ENCODE measurements at regions not wholly inside any gene's neighbourhood (a gene's known extent, or its start where the extent isn't known, plus 50 kb on each side); places are given as distances from the start of the nearest gene placed in this dataset.

- ChIA-PET CTCF (no interaction called here), POLR2A (no interaction called here)
- H3K27ac Mint-ChIP-seq: no peak overlapping the region
- no peaks in the 10 kb centered on the region for H3K36me3 Mint-ChIP-seq (ENCODE audit: low read depth)
- no peaks in the 10 kb centered on the region for H3K27me3 Mint-ChIP-seq (ENCODE audit: low read depth)
- ATAC-seq (no peak), DNase-seq (no peak)
- no peaks in the 10 kb centered on the region for H3K4me1 Mint-ChIP-seq (ENCODE audit: low read depth)
- H3K9me3 Mint-ChIP-seq (ENCODE audit: insufficient read depth): no peaks in the 10 kb centered on the region
- no peak overlapping the region for H3K4me3 Mint-ChIP-seq
Observed at GRCh38 chr5:99973779-99974178, 561.4 kb upstream of the FAM174A start.

- no peaks in the 10 kb centered on the region for H3K4me1 Mint-ChIP-seq (ENCODE audit: low read depth)
- ATAC-seq: no peak
- CTCF ChIA-PET: no interaction called here
- no peak overlapping the region for H3K4me3 Mint-ChIP-seq
- H3K36me3 Mint-ChIP-seq (ENCODE audit: low read depth): no peaks in the 10 kb centered on the region
- no peak for DNase-seq
- H3K27ac Mint-ChIP-seq: no peak overlapping the region
- H3K27me3 Mint-ChIP-seq (ENCODE audit: low read depth): no peaks in the 10 kb centered on the region
- no peaks in the 10 kb centered on the region for H3K9me3 Mint-ChIP-seq (ENCODE audit: insufficient read depth)
- POLR2A ChIA-PET: no interaction called here
Observed at GRCh38 chr5:99955962-99956361, 579.2 kb upstream of the FAM174A start.

GRCh38 chr5:99955006-99955405, 580.2 kb upstream of the FAM174A start:
- Mint-ChIP-seq H3K27me3 (ENCODE audit: low read depth) (no peaks in the 10 kb centered on the region), H3K4me1 (ENCODE audit: low read depth) (no peaks in the 10 kb centered on the region), H3K4me3 (no peak overlapping the region), H3K36me3 (ENCODE audit: low read depth) (no peaks in the 10 kb centered on the region), H3K27ac (no peak overlapping the region), H3K9me3 (ENCODE audit: insufficient read depth) (no peaks in the 10 kb centered on the region)
- POLR2A ChIA-PET: no interaction called here
- no peak for DNase-seq
- ATAC-seq: no peak
- CTCF ChIA-PET: no interaction called here

DNA sequence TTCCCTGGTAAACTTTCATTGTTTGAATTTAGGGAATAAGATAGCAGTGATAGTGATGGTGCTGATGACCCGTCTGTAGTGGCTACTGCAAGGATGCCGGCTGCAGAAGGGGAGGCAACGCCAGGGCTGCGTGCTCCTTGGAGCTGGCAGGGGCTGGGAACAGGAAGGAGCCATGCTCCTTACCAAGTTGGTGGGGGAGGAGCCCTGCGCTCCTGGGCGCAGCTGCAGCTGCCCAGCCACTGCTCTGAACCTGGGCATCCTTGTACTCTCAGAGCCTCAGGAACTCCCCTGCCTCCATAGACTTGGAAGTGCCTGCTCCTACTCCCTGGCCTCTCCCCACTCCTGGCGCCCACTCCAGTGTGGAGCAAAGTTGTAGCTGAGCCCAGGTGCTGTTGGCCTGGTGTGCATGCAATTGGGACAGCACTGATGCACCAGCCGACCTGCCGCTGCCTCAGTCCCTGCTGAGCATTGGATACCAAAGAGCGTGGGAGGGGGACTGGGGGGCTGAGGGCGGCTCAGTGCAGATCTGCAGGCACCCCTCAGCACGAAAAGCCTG, 585.1 kb upstream of the FAM174A start:
- CTCF ChIA-PET: no interaction called here

DNA sequence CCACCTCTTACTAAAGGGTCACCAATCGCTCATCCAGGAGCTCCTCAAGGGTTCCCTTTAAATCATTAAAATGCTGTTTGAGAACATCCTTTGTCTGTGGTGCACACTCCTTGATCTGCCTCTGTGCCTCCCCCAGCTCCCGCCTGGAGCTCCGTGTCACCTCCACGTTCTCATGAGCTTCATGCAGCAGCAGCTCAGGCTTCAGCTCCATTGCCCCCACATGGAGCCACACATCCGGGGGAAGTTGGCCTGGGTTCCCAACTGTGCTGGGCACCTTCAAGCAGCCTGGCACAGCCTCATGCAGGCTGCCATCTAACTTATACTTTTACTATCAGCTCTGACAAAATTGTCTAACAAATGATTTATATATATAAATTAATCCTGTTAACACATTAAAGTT, 585.8 kb upstream of the FAM174A start:
- CTCF ChIA-PET: no interaction called here
- Mint-ChIP-seq H3K4me1 (ENCODE audit: low read depth) (no peaks in the 10 kb centered on the region), H3K36me3 (ENCODE audit: low read depth) (no peaks in the 10 kb centered on the region), H3K4me3 (no peak overlapping the region), H3K27ac (no peak overlapping the region), H3K27me3 (ENCODE audit: low read depth) (no peaks in the 10 kb centered on the region), H3K9me3 (ENCODE audit: insufficient read depth) (no peaks in the 10 kb centered on the region)
- DNase-seq: no peak
- POLR2A ChIA-PET: no interaction called here
- ATAC-seq: no peak

More for the DNA sequence above, 585.1 kb upstream of the FAM174A start:
- Mint-ChIP-seq H3K9me3 (ENCODE audit: insufficient read depth) (no peaks in the 10 kb centered on the region), H3K27ac (no peak overlapping the region), H3K4me3 (no peak overlapping the region), H3K27me3 (ENCODE audit: low read depth) (no peaks in the 10 kb centered on the region), H3K4me1 (ENCODE audit: low read depth) (no peaks in the 10 kb centered on the region), H3K36me3 (ENCODE audit: low read depth) (no peaks in the 10 kb centered on the region)
- ATAC-seq (no peak), DNase-seq (no peak)
- POLR2A ChIA-PET: no interaction called here

DNA sequence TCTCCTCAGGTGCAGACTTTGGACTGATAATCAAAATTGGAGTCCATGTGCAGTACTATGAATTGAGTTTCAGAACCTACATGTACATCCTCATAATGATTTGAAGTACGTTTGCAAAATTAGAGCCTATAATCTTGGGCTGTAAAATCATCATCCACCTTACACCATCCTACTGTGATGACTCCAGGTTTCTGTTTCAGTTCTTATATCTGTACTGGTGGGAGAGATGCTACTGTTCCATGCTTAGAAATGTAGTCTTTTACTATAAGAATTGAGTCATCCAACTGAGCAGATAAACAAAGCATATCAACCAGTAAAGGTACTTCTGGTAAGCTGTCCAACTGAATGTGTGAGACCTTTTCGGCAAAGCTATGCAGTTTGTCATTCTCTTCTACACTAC, 586.3 kb upstream of the FAM174A start:
- no peak for ATAC-seq
- no peak overlapping the region for H3K4me3 Mint-ChIP-seq
- ChIA-PET CTCF (no interaction called here), POLR2A (no interaction called here)
- no peak for DNase-seq
- H3K9me3 Mint-ChIP-seq (ENCODE audit: insufficient read depth): no peaks in the 10 kb centered on the region
- no peak overlapping the region for H3K27ac Mint-ChIP-seq
- no peaks in the 10 kb centered on the region for H3K27me3 Mint-ChIP-seq (ENCODE audit: low read depth)
- no peaks in the 10 kb centered on the region for H3K36me3 Mint-ChIP-seq (ENCODE audit: low read depth)
- H3K4me1 Mint-ChIP-seq (ENCODE audit: low read depth): no peaks in the 10 kb centered on the region

GRCh38 chr5:99945478-99946442, 589.4 kb upstream of the FAM174A start:
- H3K9me3 Mint-ChIP-seq (ENCODE audit: insufficient read depth): no peaks in the 10 kb centered on the region
- no peaks in the 10 kb centered on the region for H3K4me1 Mint-ChIP-seq (ENCODE audit: low read depth)
- H3K4me3 Mint-ChIP-seq: no peak overlapping the region
- DNase-seq: no peak
- no peak overlapping the region for H3K27ac Mint-ChIP-seq
- H3K36me3 Mint-ChIP-seq (ENCODE audit: low read depth): no peaks in the 10 kb centered on the region
- ATAC-seq: no peak
- CTCF ChIA-PET: no interaction called here
- no peaks in the 10 kb centered on the region for H3K27me3 Mint-ChIP-seq (ENCODE audit: low read depth)
- POLR2A ChIA-PET: no interaction called here

DNA sequence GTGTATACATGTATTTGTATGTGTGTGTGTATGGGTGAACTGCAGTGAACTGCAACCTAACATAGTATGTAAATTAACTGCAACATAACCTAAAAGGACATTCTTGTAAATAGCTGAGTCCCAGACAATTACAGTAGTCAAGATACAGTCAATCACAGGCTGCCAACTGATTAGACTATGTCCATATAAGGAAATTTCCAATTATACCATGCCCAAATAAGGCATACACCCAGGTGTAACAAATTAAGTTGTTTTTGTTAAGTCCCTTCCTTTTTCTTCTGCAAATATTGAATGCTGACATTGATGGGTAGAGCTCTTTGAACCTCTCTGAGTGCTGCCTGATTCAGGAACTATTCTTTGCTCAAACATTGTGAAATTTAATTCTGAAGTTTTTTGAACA, 594.6 kb upstream of the FAM174A start:
- no peaks in the 10 kb centered on the region for H3K4me1 Mint-ChIP-seq (ENCODE audit: low read depth)
- ATAC-seq: no peak
- no peaks in the 10 kb centered on the region for H3K36me3 Mint-ChIP-seq (ENCODE audit: low read depth)
- no peaks in the 10 kb centered on the region for H3K27me3 Mint-ChIP-seq (ENCODE audit: low read depth)
- no peak for DNase-seq
- H3K4me3 Mint-ChIP-seq: no peak overlapping the region
- no peaks in the 10 kb centered on the region for H3K9me3 Mint-ChIP-seq (ENCODE audit: insufficient read depth)
- ChIA-PET CTCF (no interaction called here), POLR2A (no interaction called here)
- H3K27ac Mint-ChIP-seq: no peak overlapping the region

- CTCF ChIA-PET: no interaction called here
- POLR2A ChIA-PET: no interaction called here
- ATAC-seq: no peak
- H3K36me3 Mint-ChIP-seq (ENCODE audit: low read depth): no peaks in the 10 kb centered on the region
- no peak overlapping the region for H3K27ac Mint-ChIP-seq
- H3K27me3 Mint-ChIP-seq (ENCODE audit: low read depth): no peaks in the 10 kb centered on the region
- no peaks in the 10 kb centered on the region for H3K9me3 Mint-ChIP-seq (ENCODE audit: insufficient read depth)
- H3K4me3 Mint-ChIP-seq: no peak overlapping the region
- no peak for DNase-seq
- H3K4me1 Mint-ChIP-seq (ENCODE audit: low read depth): no peaks in the 10 kb centered on the region
Observed at GRCh38 chr5:99936911-99937310, 598.3 kb upstream of the FAM174A start.

DNA sequence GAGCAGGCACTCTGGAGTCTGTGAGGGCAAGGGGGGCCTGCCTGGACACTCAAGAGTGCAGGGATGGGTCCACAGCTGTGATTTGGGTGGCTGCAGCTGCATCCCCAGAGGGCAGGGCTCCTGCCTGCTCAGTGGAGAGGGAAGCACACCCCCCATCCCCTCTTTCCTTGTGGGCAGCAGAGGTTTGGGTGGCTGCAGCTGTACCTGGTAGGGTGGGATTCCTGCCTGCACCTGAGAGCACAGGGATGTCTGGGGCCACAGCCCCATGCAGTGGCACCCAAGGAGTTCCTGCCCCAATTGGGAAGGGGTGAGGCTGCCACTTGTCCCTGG, 605.4 kb upstream of the FAM174A start:
- Mint-ChIP-seq H3K4me3 (no peak overlapping the region), H3K36me3 (ENCODE audit: low read depth) (no peaks in the 10 kb centered on the region), H3K9me3 (ENCODE audit: insufficient read depth) (peaks cover 8% of the 10 kb centered on the region), H3K27me3 (ENCODE audit: low read depth) (no peaks in the 10 kb centered on the region), H3K27ac (no peak overlapping the region), H3K4me1 (ENCODE audit: low read depth) (no peaks in the 10 kb centered on the region)
- DNase-seq (no peak), ATAC-seq (no peak)
- CTCF ChIA-PET: no interaction called here
- POLR2A ChIA-PET: no interaction called here

DNA sequence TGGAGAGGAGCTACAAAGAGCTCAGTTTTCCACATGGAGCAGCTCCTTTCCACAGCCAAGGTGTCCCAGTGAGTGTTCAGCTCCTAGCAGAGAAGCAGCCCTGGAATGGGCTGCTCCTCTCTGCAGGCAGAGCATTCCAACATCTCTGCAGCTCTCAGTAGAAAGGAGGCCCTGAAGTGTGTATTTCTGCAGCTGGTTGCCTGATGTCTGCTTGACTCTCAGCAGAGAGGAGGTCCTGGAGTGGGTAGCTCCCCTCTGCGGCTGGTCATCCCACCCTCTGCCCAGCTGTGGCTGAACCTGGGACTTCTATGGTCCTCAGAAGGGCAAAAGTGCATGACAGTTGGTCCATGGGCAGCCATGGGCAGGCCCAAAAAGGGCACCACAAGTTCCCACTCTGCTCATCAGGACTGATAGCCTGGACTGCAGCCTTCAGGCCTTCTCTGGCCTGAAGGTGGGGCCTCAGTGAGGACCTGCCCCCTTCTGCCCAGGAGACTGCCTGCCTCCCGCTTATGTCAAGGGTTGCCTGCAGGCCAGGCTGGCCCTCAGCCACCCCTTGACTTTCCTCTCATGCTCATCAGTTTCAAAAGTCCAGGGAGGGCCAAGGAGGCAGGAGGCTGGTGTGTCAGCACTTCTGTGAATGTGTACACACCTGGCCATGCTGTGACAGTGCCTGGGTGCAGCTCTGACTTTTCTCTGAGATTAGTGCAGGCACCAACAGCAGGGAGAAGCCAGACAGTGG, 605.9 kb upstream of the FAM174A start:
- Mint-ChIP-seq H3K36me3 (ENCODE audit: low read depth) (no peaks in the 10 kb centered on the region), H3K9me3 (ENCODE audit: insufficient read depth) (peaks cover 8% of the 10 kb centered on the region), H3K4me3 (no peak overlapping the region), H3K27me3 (ENCODE audit: low read depth) (no peaks in the 10 kb centered on the region), H3K27ac (no peak overlapping the region), H3K4me1 (ENCODE audit: low read depth) (no peaks in the 10 kb centered on the region)
- CTCF ChIA-PET: no interaction called here
- POLR2A ChIA-PET: no interaction called here
- no peak for ATAC-seq
- DNase-seq: no peak

DNA sequence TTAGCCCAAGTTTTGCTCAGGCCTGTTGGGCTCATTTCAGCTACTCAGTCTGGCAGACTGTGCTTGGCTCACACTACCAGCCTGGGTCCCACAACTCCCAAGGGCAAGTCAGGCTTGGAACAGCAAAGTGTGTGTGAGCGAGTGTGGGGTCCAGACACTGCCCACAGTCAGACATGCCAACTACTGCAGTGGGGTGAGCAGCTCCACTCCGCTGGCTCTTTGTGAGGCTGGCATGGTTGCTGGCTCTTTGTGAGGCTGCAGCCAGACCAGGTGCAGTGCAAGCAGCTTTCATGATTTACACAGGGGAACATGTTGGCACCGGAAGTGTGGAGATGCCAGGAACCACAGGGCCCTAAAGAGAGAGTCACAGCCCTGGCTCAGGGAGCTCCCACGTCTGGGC, 606.7 kb upstream of the FAM174A start:
- DNase-seq (no peak), ATAC-seq (no peak)
- H3K4me1 Mint-ChIP-seq (ENCODE audit: low read depth): no peaks in the 10 kb centered on the region
- H3K27ac Mint-ChIP-seq: no peak overlapping the region
- no peak overlapping the region for H3K4me3 Mint-ChIP-seq
- CTCF ChIA-PET: no interaction called here
- POLR2A ChIA-PET: no interaction called here
- H3K27me3 Mint-ChIP-seq (ENCODE audit: low read depth): no peaks in the 10 kb centered on the region
- H3K9me3 Mint-ChIP-seq (ENCODE audit: insufficient read depth): peaks cover 8% of the 10 kb centered on the region
- H3K36me3 Mint-ChIP-seq (ENCODE audit: low read depth): no peaks in the 10 kb centered on the region

Data from activated CD8-positive, alpha-beta T cell treated with anti-CD3 and anti-CD28 coated beads, Interleukin-2, amount 10 ng/mL, durations not matched to agents 7 days and 5 days (primary cell).